Liver (tissue), 3 donors: ENCODE measurements at regions not wholly inside any gene's neighbourhood (a gene's known extent, or its start where the extent isn't known, plus 50 kb on each side); places are given as distances from the start of the nearest gene placed in this dataset.

Source experiments
- ATF3 ChIP-seq: IDR thresholded peaks from 2 replicates; pipeline ENCODE4 v1.6.1; 2016; ENCODE audit warnings: antibody characterized with exemption
- CTCF ChIP-seq: fragments of 150-350 bp; IDR thresholded peaks from 2 replicates; pipeline ENCODE4 v1.5.1; 2017; ENCODE audit warnings: improper control_type of control experiment, low read depth, low read length; ENCODE audit not compliant: missing input control
- EGR1 ChIP-seq, 2 donors: IDR thresholded peaks; 2 replicates each; pipeline ENCODE4 v1.6.1; 2016 to 2018; ENCODE audit warnings: antibody characterized with exemption in 2 of 2, low read depth in 2 of 2
- FOXA1 ChIP-seq: IDR thresholded peaks from 2 replicates; pipeline ENCODE4 v1.6.1; 2016; ENCODE audit warnings: antibody characterized with exemption
- GABPA ChIP-seq, 2 donors: IDR thresholded peaks in 1 of 2; conservative IDR thresholded peaks in 1 of 2; 2 replicates each; pipeline ENCODE4 v1.6.1; 2016; ENCODE audit warnings: antibody characterized with exemption in 2 of 2, mild to moderate bottlenecking in 1 of 2, moderate library complexity in 1 of 2
- MAX ChIP-seq: IDR thresholded peaks from 2 replicates; pipeline ENCODE4 v1.6.1; 2016; ENCODE audit warnings: antibody characterized with exemption
- NR2F2 ChIP-seq: IDR thresholded peaks from 2 replicates; pipeline ENCODE4 v1.6.1; 2016; ENCODE audit warnings: antibody characterized with exemption
- RAD21 ChIP-seq, 2 donors: IDR thresholded peaks; 2 replicates each; pipeline ENCODE4 v1.6.1; 2016; ENCODE audit warnings: antibody characterized with exemption in 2 of 2, mild to moderate bottlenecking in 2 of 2
- REST ChIP-seq: IDR thresholded peaks from 2 replicates; pipeline ENCODE4 v1.6.1; 2016; ENCODE audit warnings: antibody characterized with exemption, mild to moderate bottlenecking
- RXRA ChIP-seq, 2 donors: IDR thresholded peaks; 2 replicates each; pipeline ENCODE4 v1.6.1; 2017 to 2018; ENCODE audit warnings: antibody characterized with exemption in 2 of 2, mild to moderate bottlenecking in 1 of 2
- SP1 ChIP-seq: IDR thresholded peaks from 2 replicates; pipeline ENCODE4 v1.6.1; 2018; ENCODE audit warnings: antibody characterized with exemption, mild to moderate bottlenecking
- TAF1 ChIP-seq: conservative IDR thresholded peaks from 2 replicates; pipeline ENCODE4 v1.6.1; 2016; ENCODE audit warnings: antibody characterized with exemption, mild to moderate bottlenecking
- YY1 ChIP-seq: IDR thresholded peaks from 2 replicates; pipeline ENCODE4 v1.6.1; 2016; ENCODE audit warnings: antibody characterized with exemption, mild to moderate bottlenecking
- donor health status: healthy.
- donor health status: healthy.

GRCh38 chr2:104088745-104089144, 765.2 kb upstream of the POU3F3 start:
- TF ChIP-seq CTCF (no peak), ATF3 (no peak), FOXA1 (no peak), EGR1 (IDR thresholded peaks at IDR 0.05; ENCODE audit: low read depth in 2 of 2) (no peak), RXRA (IDR thresholded peaks at IDR 0.05) (no peak), SP1 (no peak), TAF1 (no peak), RAD21 (IDR thresholded peaks at IDR 0.05) (no peak), MAX (no peak), GABPA (IDR thresholded peaks at IDR 0.05 in 1 of 2, conservative IDR thresholded peaks at IDR 0.05 in 1 of 2) (no peak), NR2F2 (no peak), YY1 (no peak), REST (no peak)
